Caki2 (cell line): ENCODE measurements at regions not wholly inside any gene's neighbourhood (a gene's known extent, or its start where the extent isn't known, plus 50 kb on each side); places are given as distances from the start of the nearest gene placed in this dataset.
"Not testable (repeated sequence)": the region's sequence is repeated elsewhere in the genome, so short reads cannot be mapped to it uniquely, and the experiment has no call there.

ENCODE experiments used
- DNase-seq: peaks from one replicate; pipeline ENCODE4 v3.0.0-alpha.2; 2015; ENCODE audit warnings: low read depth
- in situ Hi-C: cut with HindIII; loops from 2 replicates; pipeline ENCODE4 v1.10.0; 2016; ENCODE audit warnings: low sequenced_read_pairs, low pct_unique_long_range_greater_than_20kb, mixed read lengths

DNA sequence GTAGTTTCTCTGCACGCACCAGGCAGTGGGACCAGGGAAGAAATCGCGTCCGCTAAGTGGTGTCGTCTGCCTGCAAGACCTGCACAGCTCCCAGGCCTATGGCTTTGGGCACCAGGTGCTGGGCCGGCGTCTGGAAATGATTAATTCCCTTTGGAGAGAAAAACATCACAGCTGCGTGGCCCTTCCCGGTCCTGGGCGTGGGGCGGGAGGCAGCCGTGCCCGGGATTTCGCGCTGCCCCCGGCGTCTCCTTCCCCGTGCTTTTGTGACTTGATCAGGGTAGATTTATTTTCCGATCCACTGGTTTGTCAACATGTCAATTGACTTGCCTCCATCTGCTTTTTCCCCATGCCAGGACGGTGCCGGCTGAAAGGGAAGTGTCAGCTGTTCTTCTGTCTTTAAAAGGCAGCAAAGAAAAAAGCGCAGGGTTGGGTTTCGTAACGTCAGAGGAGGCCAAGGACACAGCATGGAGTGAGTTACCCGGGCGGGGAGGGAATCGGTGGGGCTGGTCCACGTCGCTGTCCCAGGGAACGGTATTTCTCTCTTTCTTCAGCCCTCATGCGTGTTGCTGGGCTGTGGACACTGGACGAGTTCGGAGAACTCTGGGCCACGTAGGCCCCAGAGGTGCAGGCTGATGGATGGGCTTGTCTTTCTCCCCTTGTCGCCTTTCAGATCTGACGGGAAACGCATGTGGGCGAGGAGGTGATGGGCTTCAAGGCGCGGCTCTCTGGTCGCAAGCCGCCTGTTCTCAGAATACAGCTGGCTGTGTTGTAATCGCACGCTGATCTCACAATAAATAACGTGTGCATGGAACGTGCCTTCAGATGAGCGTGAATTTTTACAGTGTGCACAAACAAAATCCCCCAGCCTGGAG, 188.1 kb upstream of the ZNF469 start:
- DNase-seq: peak; percentile 7
- in situ Hi-C loops: no loop called here

DNA sequence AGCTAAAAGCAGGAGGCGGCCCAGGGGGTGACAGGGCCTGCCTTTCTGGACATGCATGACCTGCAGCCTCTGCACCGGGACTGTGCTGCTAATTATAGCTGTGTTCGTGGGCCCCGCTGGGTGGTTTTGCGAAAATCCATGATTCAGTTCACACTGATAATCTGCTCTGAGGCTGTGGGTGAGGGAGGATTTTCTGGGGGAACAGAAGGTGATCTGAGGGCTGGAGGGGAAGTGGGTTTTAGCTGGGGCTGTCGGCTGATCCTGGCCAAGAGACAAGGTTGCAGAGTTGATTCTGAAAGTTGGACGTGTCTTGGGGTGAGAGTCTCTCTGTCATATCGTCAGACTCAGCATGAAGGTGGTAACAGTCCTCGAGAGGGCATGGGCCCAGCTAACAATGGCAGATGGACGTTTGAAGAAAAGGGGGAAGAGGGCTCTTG, 187.5 kb upstream of the ZNF469 start:
- in situ Hi-C loops: no loop called here
- no peak for DNase-seq

DNA sequence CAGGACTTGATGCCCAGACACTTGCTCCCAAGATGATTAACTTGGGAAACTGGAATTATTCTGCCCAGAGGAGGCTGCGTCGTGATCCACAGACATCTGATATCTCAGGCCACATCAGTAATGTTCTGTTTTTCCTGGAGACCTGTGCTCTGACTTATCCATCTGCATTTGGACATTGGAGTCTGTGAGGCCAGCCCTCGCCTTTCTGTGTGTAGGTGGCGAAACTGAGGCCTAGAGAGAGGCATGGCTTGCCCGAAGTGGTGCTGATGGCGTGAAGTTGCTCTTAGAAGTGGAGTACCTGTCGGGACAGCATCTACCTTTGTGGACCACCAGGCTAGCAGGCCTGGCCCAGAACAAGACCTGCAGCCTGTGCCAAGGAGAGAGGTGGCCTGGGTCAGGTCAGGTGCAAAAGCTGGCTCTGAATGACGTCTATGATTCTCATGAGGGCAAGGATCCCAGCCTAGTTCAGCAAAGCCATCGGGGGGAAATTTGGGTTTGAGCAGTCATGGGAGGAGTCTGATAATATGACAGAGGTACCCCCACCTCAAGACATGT, 186.8 kb upstream of the ZNF469 start:
- in situ Hi-C loops: no loop called here
- DNase-seq: no peak

DNA sequence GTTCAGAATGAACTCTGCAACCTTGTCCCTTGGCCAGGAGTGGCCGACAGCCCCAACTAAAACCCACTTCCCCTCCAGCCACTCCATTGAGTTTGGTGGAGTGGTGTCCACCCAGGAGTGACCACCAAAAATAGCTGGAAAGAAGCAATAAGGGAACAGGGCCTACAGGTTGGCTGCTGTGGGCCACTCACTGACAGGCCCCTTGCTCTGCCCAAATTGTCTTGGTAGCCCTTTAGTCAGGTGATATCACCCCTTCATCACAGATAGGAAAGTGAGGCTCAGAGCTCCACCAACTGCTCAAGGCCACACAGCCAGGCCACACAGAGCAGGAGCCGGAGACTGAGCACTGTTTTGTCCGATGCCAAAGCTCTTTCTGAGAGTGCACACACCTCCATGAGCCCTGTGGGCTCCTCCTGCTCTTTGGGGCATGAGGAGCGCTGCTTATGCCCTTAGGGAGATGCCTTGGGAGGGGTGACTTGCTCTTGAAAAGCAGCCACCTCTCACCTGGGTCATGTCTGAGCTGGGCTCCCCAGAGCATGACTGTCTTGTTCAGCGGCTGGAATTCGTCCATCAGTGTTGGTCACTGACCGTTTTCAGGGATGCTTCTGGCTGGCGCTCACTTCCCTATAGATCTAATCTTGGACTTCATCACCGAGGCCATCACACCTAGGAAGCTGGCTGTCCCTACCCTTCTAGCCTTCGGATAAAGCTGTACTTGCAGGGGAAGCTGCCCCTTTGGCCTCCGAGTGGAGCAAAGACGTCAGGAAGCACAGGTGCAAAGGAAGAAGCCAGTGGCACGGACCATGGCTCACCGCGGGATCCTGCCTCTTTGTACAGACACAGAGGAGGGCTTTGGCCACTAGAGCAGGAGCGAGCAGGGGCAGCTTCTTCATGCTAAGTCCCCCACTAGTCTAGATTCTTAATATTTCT, 186.0 kb upstream of the ZNF469 start:
- DNase-seq: no peak
- in situ Hi-C loops: no loop called here

DNA sequence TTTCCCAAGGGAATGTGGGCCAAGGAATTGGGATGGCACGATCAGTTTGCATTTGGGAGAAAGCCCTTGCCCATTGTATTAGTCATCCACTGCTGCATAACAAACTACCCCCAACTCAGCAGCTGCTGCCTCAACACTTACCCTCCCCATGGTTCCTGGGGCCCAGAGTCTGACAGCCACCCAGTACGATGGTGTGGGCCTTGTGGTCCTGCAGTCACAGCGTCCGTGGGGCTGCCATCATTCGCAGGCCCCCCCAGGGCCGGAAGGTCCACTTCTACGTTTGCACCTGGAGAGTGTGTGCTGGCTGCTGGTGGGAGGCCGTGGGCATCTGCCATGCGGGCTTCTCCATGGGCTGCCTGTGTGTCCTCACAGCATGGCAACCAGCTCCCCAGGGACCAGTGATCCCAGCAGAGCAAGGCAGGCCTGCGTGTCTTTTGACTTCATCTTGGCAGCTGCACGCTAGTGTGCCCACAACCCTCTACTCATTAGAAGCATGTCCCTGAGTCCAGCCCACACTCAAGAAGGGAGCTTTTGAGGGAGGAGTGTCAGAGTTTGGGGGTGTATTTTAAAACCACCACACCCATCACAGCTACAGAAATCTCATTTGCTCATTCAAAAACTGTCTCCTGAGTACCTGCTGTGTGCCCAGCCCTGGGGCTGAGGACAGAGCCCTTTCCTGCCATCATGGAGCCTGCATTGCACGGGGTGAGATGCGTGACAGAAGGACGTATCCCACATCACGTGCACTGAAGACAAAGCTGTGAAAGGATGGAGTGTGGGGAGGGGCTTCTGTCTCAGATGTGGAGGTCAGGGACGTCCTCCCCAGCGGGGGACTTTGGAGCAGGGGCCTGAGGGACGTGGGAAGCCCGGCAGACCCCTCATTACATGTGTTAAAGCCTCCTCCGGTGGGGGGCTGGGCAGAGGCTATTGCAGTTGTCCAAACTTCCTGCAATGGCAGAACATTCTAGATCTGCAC, 185.0 kb upstream of the ZNF469 start:
- in situ Hi-C loops: no loop called here
- DNase-seq: no peak

DNA sequence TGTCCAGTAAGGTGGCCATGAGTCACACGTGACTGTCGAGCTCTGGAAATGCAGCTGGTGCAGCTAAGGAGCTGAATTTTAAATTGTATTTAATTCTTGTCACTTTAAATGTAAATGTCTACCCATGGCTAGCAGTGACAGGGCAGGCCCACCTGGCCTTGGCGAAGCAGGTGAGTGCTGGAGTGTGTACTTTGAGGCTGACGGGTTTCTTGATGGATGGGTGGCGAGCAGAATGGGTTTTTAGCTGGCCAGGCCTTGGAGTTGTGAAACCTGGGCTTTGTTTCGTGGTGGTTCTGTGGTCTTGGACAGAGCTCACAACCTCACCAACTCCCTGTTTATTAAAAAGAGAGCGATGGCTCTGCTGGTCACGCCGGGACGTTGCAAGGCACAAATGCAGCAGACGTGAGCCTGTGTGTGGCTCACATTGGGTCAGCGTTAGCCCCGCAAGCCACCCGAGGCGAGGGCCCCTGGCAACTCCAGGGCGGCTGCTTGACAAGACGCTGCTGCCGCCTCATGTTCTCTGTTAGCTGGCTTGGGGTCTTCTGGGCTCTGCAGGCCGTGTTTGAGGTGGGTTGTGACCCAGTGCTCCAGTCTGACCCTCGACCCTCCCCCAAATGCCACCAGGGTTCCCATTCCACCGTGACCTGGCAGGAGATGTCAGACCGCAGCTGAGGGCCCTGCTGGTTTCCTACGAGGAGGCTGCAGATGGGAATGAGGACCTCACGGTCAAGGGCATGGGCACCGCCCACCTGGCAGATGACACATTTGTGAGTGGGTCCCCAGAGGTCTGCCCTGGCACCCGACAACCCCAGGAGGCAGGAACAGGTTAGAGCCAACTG, 184.1 kb upstream of the ZNF469 start:
- DNase-seq, in situ Hi-C loops: not testable (repeated sequence)

DNA sequence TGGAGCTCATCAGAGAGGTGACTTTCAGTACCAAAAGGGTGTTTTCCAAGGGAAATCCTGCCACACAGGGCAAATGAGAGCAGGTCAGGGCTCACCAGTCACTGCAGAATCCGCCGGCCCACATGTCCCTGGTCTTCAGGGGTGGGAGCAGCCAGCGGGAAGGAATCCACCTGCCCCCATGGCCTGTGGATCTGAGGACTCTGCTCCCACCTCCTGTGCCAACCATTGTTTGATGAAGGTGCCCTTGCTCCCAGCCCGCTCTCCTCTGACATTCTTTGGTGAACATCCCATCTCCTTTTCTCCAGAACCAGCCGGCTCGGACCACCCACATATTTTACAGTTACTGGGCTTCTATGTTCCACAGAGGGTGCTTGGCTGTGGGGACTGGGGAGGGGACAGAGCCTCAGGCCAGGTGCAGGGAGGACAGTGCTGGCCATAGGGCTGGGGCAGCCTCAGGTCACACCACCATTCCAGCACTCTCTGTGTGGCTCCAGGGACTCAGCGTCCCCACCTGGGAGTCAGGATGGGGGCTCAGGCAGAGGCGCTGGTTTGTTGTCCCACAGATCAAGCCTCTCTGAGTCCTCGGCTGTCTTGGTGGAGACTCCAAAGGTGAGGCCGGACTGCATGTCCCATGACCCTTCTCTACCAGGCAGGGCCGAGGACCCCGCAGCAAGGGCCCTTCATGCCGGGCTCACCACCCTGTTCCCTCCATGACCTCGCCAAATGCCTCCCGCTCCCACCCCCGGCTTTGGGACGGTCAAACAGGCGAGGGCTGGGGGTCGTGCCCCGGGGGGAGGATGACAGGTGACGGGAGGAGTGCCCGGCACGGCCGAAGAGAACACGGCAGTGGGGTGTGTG, 183.2 kb upstream of the ZNF469 start:
- DNase-seq, in situ Hi-C loops: not testable (repeated sequence)

DNA sequence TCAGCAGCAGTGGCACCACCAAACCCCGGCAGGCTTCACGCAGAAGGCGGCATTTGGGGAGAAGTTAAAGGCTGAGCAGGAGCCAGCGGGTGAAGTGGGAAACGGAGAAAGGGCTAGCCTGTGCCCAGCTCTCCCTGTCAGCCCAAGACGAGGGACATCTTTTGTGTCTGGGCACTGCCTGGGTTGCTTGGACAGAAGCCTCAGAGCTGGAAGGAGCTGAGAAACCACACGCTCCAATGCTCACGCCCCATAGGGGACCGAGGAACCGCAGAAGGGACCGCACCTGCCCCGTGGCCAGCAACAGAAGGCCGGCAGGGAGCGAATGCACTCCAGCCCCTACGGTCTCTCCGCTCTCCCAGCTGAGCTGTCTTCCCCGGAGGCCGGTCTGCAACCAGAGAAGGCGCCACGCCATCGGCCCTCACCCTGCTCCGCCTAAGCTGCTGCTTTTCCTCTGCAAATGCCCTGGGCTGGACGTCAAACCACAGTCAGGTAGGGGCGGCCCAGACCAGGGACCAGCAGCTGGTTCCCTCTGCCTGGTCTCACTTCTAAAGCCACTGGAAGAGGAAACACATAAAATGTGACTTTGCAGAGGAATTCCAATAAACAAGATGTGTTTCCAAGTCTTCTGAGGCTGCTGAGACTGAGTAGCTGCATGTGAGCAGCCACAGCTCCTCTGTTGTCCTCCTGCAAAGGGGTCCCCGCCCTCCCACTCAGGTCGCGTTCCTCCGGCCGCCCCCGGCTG, 182.4 kb upstream of the ZNF469 start:
- DNase-seq, in situ Hi-C loops: not testable (repeated sequence)

DNA sequence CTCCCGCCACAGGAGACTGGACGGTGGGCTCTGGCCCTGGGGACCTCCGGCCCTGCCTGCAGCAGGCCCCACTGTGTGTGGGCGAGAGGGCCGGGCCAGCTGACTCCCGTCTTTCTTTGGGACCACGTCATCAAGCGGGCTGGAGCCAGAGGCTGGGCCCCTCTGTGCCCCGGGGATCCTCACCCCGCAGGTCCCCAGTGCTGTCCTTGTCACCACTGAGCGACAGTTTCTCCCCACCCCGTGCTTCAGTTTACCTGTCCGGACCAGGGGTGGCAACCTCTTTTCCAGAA, 181.9 kb upstream of the ZNF469 start:
- DNase-seq: no peak
- in situ Hi-C loops: no loop called here

DNA sequence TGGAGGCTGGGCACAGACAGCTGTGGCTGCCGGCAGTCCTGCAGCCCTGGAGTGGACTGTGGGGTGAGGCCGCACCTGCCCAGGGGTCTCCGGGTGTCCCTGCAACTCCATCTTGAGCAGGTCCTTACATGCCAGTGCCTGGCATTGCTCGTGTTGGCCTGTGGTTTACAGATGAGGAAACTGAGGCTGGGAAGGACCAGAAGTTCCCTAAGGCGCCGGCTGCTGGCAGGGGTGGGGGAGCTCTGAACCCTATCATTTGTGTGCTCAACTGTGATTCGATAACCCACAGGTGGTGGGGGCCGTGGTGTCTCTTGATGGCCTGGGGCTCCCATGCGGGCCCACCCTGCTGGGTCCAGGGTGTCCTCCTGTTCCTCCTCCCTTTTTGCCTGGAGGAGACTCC, 181.1 kb upstream of the ZNF469 start:
- in situ Hi-C loops, DNase-seq: not testable (repeated sequence)

DNA sequence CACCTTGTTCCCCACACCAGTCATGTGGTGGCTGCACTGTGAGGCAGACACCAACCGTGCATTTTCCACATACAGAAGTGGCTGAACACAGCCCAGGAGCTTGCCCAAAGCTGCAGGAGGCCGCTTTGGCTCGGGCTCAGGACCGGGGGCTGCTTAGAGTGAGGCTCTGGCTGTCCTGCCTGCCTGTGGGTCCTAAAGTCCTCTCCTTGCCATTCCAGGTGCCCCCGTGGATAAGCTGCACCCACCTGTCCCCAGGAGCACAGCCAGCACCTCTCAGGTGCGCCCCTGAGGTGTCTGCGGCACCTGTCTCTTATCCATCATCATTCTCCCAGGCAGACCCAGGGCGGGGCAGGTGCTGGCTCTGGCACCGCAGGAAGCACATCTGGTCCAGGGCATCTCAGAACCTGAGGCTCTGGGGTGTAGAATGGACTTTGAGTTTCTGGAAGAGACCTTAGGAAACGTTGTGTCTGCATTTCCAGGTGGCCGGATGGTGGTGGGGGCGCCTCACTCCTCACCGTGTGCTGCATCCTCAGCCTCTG, 180.5 kb upstream of the ZNF469 start:
- in situ Hi-C loops: no loop called here
- no peak for DNase-seq

DNA sequence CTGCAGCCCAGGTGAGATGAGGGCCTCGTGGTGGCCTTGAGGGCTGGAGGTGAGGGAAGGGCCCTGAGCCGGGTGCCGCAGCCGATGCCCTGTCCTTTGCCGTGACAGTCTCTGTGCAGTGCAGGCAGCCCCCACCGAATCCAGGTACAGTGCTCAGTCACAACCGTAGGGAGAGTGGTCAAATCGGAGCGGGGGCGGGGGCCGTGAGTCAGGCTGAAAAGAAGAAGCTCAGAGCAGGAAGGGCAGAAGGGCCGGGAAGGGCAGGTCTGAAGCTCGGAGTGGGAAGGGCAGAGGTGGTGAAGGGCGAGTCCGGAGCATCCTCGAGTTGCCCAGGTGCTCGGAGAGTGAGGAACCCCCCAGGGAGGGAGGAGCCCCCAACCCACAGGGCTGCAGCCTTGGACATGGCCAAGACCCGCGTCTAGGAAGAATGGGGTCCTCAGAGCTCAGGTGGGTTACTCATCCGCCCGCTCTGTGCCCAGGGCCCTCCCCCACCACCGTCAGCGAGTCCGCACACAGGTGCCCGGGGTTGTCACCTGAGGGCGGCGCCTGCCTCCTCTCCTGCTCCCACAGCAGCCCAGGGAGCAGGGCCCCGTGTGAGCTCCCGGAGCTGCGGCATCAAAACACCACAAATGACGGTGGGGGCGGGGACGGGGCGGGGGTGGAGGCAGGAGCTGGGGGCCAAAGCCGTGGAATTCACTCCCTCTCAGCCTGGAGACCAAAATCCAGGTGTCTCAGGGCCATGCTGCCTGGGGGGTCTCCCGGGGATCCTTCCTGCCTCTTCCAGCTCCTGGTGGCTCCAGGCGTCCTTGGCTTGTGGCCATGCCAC, 179.7 kb upstream of the ZNF469 start:
- not testable (repeated sequence) for DNase-seq

DNA sequence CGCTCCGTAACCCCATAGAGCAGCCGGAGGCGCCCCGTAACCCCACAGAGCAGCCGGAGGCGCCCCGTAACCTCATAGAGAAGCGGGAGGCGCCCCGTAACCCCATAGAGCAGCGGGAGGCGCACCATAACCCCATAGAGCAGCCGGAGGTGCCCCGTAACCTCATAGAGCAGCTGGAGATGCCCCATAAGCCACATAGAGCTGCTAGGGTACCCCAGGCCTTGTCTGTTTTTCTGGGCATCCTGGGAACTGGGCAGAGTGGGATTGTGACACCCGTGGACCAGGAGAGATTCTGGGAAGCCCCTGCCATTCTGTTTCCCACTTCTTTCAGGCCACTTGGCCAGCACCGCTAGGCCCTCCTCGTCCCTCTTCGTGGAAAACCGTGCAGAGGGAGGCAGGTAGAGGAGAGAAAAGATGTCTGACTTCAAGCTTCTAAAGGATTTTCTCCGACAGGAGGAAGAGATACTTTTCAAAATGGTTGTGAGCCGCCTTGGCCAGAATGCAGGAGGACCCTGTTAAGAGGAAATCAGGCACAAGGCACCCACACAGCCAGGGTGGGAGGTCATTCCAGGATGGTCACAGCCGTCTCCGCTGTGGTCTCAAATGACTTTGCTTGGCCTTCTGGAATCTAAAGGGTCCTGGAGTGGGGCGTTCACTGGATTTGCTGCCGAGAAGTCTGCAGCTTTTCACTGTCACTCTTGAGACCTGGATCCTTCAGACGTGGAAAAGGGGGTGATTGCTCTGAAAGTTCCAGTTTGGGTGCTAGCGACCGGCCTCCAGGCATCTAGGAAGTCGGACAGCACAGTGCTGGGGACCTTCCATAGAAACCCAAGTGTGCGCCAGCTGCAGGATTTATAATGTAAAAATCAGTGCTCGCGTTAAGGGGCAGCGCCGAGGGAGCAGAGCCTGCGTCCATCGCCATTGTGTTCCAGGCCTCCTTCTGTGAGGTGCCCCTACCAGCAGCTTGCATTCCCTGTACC, 178.3 kb upstream of the ZNF469 start:
- DNase-seq: not testable (repeated sequence)

More for the DNA sequence above, 179.7 kb upstream of the ZNF469 start:
- in situ Hi-C loops: not testable (repeated sequence)

DNA sequence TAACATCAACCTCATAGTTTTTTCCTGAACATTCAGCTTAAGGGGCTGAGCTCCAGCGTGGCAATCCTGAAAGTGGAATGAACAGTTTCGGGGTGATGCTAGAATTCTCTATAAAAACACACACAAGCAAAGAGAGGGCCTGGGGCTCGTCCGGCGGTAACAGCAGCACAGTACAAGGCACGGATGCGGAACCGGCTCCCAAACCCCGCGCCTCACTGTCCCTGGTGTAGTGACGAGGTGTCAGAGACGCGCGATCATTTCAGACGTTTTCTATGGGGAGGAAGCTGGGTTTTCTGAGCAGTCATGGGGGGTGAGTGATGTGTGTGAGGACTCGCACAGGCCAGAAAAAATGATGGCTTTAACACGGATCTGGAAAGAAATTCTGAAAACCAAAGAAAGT, 177.3 kb upstream of the ZNF469 start:
- in situ Hi-C loops, DNase-seq: not testable (repeated sequence)

More for the DNA sequence above, 178.3 kb upstream of the ZNF469 start:
- in situ Hi-C loops: not testable (repeated sequence)
